DND-41 (cell line): ENCODE measurements at regions not wholly inside any gene's neighbourhood (a gene's known extent, or its start where the extent isn't known, plus 50 kb on each side); places are given as distances from the start of the nearest gene placed in this dataset.

ENCODE experiments used
- CTCF ChIP-seq: IDR thresholded peaks from 2 replicates; pipeline ENCODE4 v1.5.1; 2012; ENCODE audit warnings: borderline replicate concordance, low read length, moderate library complexity, mild to moderate bottlenecking; ENCODE audit not compliant: poor library complexity, severe bottlenecking; ENCODE audit errors: extremely low read depth
- EZH2 ChIP-seq: IDR thresholded peaks from 3 replicates; pipeline ENCODE4 v1.6.1; 2012; ENCODE audit warnings: borderline replicate concordance, low read depth, mild to moderate bottlenecking, moderate library complexity, low read length, inconsistent platforms; ENCODE audit not compliant: severe bottlenecking

DNA sequence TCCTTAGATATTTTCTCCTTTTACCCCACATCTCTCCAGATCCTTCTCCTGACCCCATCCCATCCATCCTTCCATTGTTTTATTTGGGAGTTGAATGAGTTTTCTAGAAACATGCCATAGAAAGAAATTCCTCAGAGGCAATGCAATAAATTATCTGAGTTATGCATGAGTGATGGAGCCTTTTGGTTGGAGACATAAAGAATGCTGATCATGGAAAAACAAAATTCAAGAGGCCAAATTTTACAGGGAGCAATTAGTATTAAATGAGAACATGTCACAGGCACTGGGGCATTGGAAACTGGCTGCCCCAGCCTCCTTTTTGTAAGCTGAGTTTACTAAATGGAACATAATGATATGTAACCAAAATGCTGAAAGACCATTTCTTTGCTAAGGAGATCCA lies 74.2 kb upstream of the LCLAT1 start:
- TF ChIP-seq CTCF (no peak), EZH2 (no peak)
